NT2/D1 (cell line): ENCODE measurements at regions not wholly inside any gene's neighbourhood (a gene's known extent, or its start where the extent isn't known, plus 50 kb on each side); places are given as distances from the start of the nearest gene placed in this dataset.

Experiments
- SUZ12 ChIP-seq: IDR thresholded peaks from 2 replicates; pipeline ENCODE4 v1.6.1; 2011; ENCODE audit not compliant: insufficient read length, insufficient read depth; ENCODE audit errors: extremely low read depth
- YY1 ChIP-seq: IDR thresholded peaks from 2 replicates; pipeline ENCODE4 v1.6.1; 2011; ENCODE audit not compliant: insufficient read length, insufficient read depth
- ZNF274 ChIP-seq: IDR thresholded peaks from 2 replicates; pipeline ENCODE4 v1.6.1; 2011; ENCODE audit warnings: mild to moderate bottlenecking, low read depth, low read length

GRCh38 chr18:67305466-67305865, 211.1 kb downstream of the DSEL start:
- TF ChIP-seq YY1: no peak
- TF ChIP-seq SUZ12: no peak
- no peak for TF ChIP-seq ZNF274
